ENCODE measurements at regions not wholly inside any gene's neighbourhood (a gene's known extent, or its start where the extent isn't known, plus 50 kb on each side); places are given as distances from the start of the nearest gene placed in this dataset.

- TF ChIP-seq CTCF (conservative IDR thresholded peaks at IDR 0.05; ENCODE audit: low read length): no peak
- no peak for TF ChIP-seq EZH2phosphoT487 (IDR thresholded peaks at IDR 0.05; ENCODE audit: borderline replicate concordance, low read depth, low read length)
Measured at GRCh38 chr9:85471791-85472190, 270.0 kb downstream of the AGTPBP1 start.
